HG03159 (cell line): ENCODE measurements at regions not wholly inside any gene's neighbourhood (a gene's known extent, or its start where the extent isn't known, plus 50 kb on each side); places are given as distances from the start of the nearest gene placed in this dataset.

Experiments used
- ATAC-seq: cut with Tn5 transposase; IDR thresholded peaks from one replicate; pipeline ENCODE4 v1.9.1; 2021; ENCODE audit warnings: mild to moderate bottlenecking, moderate library complexity; ENCODE audit not compliant: unreplicated experiment

DNA sequence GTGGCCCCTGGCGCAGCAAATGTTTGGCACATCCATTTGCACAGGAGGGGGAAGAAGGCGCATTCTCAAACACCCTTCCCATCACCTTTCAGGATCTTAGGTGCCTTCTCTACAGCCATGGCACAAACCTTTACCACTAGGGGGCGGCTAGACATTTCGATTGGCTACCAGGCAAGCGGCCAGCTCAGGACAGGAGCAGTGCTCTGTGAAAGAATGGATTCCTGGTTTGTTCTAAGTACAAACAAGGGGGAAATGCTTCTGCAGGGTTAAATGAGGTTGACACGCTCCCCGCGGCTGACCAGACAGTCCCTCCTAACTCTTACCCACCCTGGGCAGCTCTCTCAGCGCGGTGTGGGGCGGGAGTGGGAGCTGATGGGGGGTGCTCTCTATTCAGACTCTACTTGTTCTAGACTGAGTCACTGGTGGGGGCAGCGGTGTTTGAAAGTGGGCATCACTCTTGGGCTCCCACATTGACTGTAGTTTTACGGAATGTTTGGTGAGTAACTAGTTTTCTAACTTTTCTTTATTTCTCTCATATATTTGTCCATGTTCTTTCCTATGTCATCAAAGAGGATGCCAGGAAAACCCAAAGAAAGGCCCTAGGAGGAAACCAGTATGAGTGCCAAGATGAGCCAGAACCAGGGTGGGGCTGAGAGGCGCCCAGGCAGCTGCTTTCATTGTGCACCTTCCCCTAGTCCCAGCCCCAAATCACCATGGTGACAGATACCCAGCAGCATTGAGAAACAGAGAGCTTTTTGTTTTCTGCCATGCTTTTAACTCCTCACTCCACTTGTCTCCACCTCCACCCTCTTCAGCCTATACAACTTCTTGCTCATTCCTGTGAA is 61.4 kb upstream of the GPR158 start:
- peak; percentile 90 for ATAC-seq

- no peak for ATAC-seq
Measured at GRCh38 chr10:25114036-25114411, 60.8 kb upstream of the GPR158 start.

- ATAC-seq, result no peak
Measured at GRCh38 chr10:25117757-25118156, 57.0 kb upstream of the GPR158 start.

DNA sequence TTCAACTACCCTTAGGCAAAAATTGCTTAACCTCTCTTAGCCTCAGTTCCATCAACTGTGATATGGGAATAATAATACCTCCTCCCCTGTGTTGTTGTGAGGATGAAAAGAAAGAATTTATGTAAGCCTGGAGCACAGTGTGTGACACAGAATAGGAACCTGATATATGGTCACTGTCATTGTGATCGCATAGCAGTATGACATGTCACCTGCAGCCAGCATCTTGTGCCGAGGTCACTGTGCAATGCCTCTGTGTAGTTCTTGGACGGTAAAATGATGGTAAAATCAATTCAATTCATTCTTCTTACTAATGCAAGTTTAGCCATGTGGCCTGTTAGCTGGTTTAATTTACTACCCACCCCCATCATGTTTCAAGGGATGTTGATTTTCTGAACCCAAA is 54.6 kb upstream of the GPR158 start:
- no peak for ATAC-seq
